IMR-90 (cell line): ENCODE measurements at regions not wholly inside any gene's neighbourhood (a gene's known extent, or its start where the extent isn't known, plus 50 kb on each side); places are given as distances from the start of the nearest gene placed in this dataset.

Source experiments
- BHLHE40 ChIP-seq: fragments of 150-350 bp; IDR thresholded peaks from 2 replicates; pipeline ENCODE4 v1.6.1; 2016; ENCODE audit warnings: mild to moderate bottlenecking, low read depth, low read length
- MAFK ChIP-seq: IDR thresholded peaks from 2 replicates; pipeline ENCODE4 v1.6.1; 2012; ENCODE audit warnings: low read depth, low read length, improper control_type of control experiment
- MXI1 ChIP-seq: IDR thresholded peaks from 2 replicates; pipeline ENCODE4 v1.6.1; 2012; ENCODE audit warnings: low read depth, mild to moderate bottlenecking, low read length, moderate library complexity, borderline replicate concordance
- POLR2A ChIP-seq: IDR thresholded peaks from 2 replicates; pipeline ENCODE4 v1.6.1; 2012; ENCODE audit warnings: mild to moderate bottlenecking, low read depth, low read length
- RCOR1 ChIP-seq: IDR thresholded peaks from 2 replicates; pipeline ENCODE4 v1.6.1; 2012; ENCODE audit warnings: mild to moderate bottlenecking, low read length, improper control_type of control experiment; ENCODE audit not compliant: insufficient replicate concordance
- TF ChIP-seq, protein P1 (sequence below): conservative IDR thresholded peaks from 2 replicates; pipeline ENCODE4 v1.5.1; 2012; ENCODE audit warnings: mild to moderate bottlenecking, low read depth, low read length, improper control_type of control experiment
- TF ChIP-seq, protein P2 (sequence below): fragments of 150-350 bp; IDR thresholded peaks from 2 replicates; pipeline ENCODE4 v1.6.1; 2016; ENCODE audit warnings: low read depth, mild to moderate bottlenecking, low read length, moderate library complexity, borderline replicate concordance
- TF ChIP-seq, protein P3 (sequence below): fragments of 150-350 bp; IDR thresholded peaks from 2 replicates; pipeline ENCODE4 v1.6.1; 2017; ENCODE audit warnings: mild to moderate bottlenecking, antibody characterized with exemption, low read length, low read depth

DNA sequence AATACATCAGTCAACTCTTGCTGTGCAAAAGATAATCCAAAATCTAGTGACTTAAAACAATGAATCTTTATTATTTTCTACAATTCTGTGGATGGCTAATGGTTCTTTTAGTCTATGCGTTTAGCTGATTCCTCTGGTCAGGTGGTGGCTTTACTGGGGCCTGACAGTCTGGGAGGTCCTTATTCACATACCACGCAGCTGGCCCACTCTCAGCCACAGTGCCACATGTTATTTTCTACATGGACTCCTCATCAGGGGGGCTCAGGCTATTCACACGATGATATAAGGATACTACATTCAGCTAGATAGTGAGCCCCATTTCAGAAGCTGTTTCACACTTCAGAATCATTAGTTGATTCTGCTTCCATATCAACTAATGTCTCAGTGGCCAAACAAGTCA lies 287.5 kb upstream of the MGAT4C start:
- TF ChIP-seq, protein P1, sequence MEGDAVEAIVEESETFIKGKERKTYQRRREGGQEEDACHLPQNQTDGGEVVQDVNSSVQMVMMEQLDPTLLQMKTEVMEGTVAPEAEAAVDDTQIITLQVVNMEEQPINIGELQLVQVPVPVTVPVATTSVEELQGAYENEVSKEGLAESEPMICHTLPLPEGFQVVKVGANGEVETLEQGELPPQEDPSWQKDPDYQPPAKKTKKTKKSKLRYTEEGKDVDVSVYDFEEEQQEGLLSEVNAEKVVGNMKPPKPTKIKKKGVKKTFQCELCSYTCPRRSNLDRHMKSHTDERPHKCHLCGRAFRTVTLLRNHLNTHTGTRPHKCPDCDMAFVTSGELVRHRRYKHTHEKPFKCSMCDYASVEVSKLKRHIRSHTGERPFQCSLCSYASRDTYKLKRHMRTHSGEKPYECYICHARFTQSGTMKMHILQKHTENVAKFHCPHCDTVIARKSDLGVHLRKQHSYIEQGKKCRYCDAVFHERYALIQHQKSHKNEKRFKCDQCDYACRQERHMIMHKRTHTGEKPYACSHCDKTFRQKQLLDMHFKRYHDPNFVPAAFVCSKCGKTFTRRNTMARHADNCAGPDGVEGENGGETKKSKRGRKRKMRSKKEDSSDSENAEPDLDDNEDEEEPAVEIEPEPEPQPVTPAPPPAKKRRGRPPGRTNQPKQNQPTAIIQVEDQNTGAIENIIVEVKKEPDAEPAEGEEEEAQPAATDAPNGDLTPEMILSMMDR = no peak
- TF ChIP-seq, protein P2, sequence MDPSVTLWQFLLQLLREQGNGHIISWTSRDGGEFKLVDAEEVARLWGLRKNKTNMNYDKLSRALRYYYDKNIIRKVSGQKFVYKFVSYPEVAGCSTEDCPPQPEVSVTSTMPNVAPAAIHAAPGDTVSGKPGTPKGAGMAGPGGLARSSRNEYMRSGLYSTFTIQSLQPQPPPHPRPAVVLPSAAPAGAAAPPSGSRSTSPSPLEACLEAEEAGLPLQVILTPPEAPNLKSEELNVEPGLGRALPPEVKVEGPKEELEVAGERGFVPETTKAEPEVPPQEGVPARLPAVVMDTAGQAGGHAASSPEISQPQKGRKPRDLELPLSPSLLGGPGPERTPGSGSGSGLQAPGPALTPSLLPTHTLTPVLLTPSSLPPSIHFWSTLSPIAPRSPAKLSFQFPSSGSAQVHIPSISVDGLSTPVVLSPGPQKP = no peak
- TF ChIP-seq MXI1 = no peak
- no peak for TF ChIP-seq RCOR1
- TF ChIP-seq, protein P3, sequence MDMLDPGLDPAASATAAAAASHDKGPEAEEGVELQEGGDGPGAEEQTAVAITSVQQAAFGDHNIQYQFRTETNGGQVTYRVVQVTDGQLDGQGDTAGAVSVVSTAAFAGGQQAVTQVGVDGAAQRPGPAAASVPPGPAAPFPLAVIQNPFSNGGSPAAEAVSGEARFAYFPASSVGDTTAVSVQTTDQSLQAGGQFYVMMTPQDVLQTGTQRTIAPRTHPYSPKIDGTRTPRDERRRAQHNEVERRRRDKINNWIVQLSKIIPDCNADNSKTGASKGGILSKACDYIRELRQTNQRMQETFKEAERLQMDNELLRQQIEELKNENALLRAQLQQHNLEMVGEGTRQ = no peak
- TF ChIP-seq POLR2A = no peak
- TF ChIP-seq BHLHE40 = no peak
- TF ChIP-seq MAFK = no peak
